ENCODE measurements at regions not wholly inside any gene's neighbourhood (a gene's known extent, or its start where the extent isn't known, plus 50 kb on each side); places are given as distances from the start of the nearest gene placed in this dataset.

DNA sequence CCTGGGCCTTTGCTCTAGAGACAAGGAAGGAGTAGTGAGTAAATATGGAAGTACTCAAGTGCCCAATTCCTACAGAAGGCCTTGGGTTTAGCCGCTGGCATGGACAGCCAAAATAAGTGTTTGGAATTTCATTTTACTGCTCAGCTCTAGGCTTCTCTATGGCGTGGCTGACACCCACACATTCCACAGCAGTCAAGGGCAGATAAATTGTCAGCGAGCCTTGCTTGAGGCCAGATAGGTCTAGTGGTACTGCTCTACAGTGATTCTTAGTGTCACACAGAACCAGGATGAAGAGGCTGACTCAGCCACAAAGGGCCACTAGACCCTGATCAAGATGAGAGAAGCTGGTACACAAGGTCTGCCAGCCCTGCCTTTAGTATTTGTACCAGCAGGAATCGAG is 111.0 kb upstream of the NFIB start:
- no peak for FAIRE-seq

DNA sequence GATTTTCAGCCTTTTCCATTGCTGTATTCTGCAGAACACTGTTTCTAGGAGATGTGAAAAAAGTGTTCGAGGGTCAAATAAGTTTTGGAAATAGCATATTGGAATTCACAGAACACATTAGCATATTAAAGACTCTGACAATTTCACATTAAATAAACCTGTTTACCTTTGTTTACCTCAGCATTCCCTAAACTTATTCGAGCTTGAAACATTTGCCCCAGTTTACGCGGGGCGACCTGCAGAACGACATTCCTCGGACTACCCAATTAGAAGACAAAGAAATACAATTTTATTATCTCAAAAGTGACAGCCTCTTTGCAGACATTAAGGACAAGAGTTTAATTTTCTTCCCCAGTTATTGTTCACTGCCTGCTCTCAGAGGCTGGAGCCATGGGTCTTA is 110.3 kb upstream of the NFIB start:
- no peak for FAIRE-seq

DNA sequence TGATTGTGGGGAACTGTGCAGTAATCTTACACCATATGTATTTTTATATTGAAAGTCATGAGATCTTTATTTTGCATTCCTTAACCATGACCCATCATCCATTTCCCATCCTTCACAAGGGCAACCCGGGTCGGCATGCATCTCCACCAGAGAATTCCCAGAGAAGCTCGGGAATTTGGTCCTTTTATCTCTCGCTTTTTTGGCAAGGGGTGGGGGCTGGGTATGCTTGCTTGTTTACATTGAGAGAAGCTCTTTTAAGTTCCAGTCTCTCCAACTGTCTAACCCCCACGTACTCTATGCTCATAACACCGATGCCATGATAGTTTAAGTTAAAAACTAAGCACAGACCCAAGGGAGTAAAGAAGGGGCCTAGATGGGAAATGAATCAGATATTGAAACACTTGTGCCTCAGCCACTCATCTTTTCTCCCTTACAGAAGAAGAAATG is 109.9 kb upstream of the NFIB start:
- no peak for FAIRE-seq

GRCh38 chr9:14421291-14421690 is 107.3 kb upstream of the NFIB start:
- FAIRE-seq = no peak

DNA sequence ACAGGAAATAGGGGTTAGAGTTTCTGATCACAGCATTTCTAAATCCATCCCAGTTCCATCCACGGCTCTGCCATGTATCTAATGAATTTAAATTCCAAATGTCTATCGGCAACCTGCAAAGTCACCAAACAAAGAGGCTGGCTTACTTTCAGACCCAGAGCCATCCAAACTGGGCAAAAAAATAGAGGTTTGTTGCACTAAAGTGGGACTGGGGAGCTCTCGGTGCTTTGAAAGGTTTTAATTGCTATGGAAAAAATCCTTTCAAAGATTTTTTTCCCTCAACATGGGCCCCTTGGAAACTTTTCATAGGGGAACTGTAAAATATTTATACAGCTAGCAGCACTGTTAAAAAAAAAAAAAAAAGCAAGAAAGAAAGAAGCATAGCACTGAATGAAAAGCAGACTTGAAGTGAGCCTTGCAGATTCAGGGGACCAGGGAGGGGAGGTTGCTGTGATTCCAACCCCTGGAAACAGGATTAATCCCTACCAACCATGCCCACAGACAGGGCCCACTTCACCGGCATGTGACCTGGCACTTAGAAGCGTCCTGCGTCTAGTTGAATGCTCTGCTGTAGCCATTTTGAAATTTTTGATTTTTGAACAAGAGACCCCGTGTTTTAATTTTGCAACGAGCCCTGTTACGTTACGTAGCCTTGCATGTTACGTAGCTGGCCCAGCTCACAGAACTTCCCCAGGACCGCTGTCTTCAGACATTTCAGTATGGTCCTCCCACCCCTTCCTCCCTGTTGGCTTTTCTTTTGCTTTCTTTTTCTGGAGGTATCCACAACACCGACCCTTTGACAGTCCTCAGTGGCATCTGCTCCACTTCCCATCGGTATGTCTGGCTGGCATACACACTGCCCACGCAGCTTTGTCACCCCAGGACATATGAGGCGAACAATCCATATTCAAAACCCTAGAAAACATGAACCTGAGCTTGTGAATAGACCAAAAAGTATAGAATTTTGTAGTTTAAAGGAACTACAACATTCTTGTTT is 105.3 kb upstream of the NFIB start:
- no peak for FAIRE-seq

GRCh38 chr9:14418301-14418940 is 104.5 kb upstream of the NFIB start:
- FAIRE-seq = no peak

- no peak for FAIRE-seq
Observed at GRCh38 chr9:14417237-14417636, 103.3 kb upstream of the NFIB start.

GRCh38 chr9:14415947-14416346 is 102.0 kb upstream of the NFIB start:
- no peak for FAIRE-seq

- FAIRE-seq = no peak
Observed at GRCh38 chr9:14413812-14414211, 99.9 kb upstream of the NFIB start.

GRCh38 chr9:14412775-14413174 is 98.8 kb upstream of the NFIB start:
- FAIRE-seq = no peak

DNA sequence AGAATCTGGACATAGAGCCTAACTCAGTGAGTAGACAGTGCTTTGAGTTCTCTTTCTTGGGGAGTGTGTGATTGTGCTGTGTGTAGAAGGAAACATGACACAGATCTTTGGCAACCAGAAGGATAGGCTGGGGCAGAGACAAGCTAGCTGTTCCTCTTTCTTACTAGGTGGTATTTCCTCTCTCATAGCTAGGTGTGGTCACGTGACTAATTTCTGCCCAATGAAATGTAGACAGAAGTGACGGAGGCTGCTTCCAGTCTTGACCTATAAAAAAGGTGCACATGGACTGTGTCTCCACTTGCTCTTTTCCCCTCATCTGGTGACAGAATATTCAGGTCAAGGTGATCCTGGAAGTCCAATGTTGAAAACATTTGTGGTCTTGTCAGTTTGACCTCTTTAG is 92.5 kb upstream of the NFIB start:
- no peak for FAIRE-seq

DNA sequence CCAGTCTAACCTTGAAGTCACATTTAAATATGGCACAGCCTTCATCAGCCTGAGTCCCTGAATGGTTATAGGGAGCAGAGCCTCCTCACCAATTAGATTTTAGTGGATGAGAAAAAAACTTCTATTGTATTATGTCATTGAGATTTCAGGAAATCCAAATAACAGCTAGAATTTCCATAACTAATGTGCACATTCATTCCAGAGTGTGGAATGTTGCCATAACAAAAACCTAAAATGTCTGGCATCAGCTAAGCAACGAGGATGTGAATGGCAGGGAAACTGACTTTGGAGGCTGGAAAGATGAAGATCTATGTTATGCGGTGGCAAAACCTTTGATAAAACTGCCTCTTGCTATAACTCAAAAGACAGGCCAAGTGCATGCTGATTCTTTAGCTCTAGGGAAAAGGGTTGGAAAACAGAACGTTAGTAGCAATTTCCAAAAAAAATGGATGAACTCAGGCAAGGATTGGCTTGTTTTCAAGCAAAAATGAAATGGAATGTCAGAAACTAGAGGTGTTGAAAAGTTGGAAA is 91.3 kb upstream of the NFIB start:
- FAIRE-seq = no peak

DNA sequence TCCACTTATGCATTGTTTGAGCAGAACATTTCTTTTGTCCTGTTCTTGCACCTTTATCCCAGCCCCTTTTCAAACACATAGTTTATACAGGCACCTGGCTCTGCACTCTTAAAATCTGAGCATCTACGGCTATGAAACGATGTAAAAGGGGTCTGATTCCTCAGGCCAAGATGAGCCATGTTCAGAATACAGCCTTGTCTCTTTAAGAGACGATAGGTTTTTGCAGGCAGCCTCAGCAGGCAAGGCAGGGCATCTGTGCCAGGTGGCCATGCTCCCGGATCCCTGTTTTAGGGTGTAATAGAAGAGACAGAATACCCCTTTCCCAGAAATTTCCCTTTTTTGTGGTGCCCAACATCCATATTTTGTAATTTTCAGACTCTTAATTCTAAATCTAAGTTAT is 89.1 kb upstream of the NFIB start:
- FAIRE-seq = no peak

DNA sequence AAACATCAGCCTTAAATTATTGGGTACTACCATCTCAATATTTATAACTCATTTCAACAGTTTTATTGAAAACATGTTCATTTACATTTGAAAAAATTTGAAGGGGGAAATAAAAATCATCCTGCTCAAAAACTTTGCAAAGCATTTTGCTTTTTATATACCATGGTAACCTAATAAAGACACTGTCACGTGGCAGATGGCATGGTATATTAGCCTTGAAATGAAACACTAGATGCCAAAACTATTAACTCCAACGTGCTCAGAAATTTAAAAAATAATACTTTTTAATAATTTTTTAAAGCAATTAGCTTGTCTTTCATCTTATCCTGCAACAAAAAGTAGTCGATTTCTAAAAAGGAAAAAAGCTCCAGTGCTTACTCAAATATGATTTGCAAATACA is 88.6 kb upstream of the NFIB start:
- FAIRE-seq = no peak

DNA sequence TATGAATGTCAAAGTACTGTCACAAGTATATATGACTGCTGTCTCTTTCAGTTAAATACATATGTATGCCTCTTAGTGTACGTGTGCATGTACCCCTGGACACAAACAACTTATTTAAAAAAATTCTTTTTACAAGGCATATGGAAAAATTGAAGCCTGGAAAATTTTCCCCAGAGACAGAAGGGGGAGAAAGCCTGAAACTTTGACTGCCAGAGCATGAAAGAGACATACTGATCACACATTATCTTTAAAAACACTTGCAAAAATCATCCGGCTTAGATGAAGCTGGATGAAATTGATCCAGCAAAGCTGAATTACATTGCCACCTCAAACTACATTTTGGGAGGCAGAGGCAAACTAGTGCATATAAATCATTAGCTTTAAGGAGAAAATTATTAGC is 88.0 kb upstream of the NFIB start:
- no peak for FAIRE-seq

- no peak for FAIRE-seq
Observed at GRCh38 chr9:14400658-14400995, 86.7 kb upstream of the NFIB start.

DNA sequence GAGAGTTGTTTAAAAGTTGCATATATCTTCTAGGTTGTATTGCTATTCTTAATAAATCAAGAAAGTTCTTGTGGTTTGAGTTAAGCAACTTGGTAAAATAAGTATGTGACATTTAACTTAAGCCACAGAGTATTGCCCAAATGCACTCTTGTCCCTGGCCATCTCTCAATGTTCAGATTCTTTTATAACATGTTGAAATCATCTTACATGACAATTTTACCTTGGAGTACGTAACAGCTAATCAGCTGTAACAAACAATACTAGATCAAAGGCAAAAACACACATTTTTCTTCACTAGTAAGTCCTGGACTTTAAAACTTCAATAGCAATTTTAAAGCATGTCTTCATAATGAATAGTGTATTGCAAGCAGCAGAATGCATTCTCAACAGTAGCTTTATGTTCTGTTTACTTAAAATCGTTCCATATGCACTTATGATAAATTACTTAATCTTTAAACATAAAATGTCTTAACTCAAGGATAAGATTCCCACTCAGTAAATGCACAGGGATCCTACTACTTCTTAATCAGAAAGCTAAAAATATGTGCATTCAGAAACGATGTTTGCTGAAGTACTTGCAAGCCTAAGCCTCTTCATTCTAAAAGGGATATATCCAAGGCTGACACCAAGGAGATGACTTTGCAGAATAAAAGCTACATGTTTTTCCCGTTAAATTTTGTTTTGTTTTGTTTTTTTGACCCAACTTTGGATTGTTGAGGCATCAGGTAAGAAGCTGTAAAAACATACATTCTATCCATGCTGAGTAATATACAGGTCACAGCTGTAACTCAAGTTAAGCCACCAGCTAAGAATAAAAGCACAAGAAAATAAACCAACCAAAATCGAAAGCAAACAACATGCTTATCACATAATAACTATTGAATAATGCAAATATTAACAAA is 86.1 kb upstream of the NFIB start:
- no peak for FAIRE-seq

DNA sequence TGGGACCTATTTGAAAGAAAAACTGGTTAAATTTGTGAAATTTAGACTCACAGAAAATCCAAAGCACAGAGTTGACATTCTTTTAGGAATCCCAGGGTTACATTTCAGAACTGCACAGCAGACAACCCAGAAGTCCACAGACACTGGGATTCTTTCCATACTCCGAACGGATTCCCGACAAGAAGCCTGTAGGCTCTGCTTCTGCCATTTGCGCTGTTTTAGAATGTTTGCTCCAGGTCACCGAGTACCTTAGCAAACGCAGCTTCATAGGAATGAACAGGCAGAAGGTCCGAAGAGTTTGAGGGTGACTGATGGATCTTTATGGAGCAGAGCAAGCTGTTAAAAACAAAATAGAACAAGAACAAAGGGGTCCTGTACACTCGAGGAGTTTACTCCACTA is 84.5 kb upstream of the NFIB start:
- FAIRE-seq = no peak

DNA sequence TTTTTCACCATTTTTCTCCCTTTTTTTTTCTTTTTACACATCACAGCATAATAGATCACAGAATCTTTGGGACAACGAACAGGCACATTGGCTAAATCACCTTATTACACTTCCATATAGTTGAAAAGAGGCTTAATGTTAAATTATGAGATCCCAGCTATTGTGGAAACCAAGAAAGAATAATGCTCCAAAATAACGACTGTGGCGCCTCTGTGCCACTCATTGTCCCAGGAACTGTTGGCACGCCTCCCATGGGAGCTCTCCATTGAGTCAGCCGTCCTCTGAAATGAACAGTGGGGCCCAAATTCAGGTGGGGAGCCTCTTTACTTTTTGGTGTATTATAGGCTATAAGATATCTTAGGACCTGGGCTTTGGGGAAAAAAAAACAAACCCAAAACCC is 82.2 kb upstream of the NFIB start:
- FAIRE-seq = no peak

DNA sequence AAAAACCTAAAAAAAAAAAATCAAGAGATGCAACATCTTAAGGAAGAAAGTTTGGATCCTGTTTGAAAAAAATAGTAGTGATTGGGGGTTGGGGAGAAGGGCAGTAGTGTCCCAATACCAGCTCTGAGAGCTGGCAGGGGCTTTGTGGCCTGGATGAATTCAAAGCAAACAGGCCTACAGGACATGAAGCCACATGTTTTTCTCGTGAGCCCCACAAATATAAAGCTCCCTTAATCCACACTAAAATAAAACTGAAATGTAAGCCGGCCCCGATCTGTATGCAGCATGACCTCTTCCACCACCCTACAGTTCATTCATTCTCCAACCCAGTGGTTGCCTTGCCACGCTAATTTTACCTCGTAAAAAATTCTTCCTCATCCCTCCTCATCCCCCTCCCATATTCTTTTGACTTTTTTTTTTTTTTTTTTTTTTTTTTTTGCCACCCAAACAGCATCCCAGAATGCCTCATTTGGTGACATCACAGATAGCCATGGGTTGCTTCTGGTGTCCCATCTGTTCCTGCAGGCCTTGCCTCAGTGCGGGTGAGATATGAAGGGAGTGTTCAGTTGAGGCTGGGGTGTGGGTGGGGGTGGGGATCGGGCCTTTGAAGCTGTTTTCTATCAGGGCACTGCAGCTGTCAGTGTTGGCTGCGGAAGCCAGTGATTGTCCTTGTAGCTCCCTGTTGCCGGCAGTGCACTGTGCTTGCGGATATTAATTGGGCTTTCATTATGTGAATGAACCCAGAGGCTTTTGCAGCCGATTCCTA is 81.6 kb upstream of the NFIB start:
- FAIRE-seq = no peak

GRCh38 chr9:14393418-14393817 is 79.5 kb upstream of the NFIB start:
- no peak for FAIRE-seq

- FAIRE-seq = no peak
Observed at GRCh38 chr9:14391620-14392019, 77.7 kb upstream of the NFIB start.

All from G401.6 (cell line).